ENCODE measurements at regions not wholly inside any gene's neighbourhood (a gene's known extent, or its start where the extent isn't known, plus 50 kb on each side); places are given as distances from the start of the nearest gene placed in this dataset.

GRCh38 chr1:70685300-70686286, 274.5 kb downstream of the CTH start:
- Mint-ChIP-seq H3K9me3 (no peaks in the 10 kb centered on the region), H3K36me3 (ENCODE audit: low read depth) (no peaks in the 10 kb centered on the region), H3K4me1 (ENCODE audit: low read depth) (no peaks in the 10 kb centered on the region), H3K27me3 (peaks cover 6% of the 10 kb centered on the region), H3K27ac (no peak overlapping the region), H3K4me3 (no peak overlapping the region)
- ChIA-PET POLR2A (no interaction called here), CTCF (no interaction called here)
- DNase-seq (peak in 8 of 14 experiments; percentile 3 to 57 (median 24)), ATAC-seq (ENCODE audit: poor library complexity) (peak; percentile 34)
- H3K27ac ChIP-seq (ENCODE audit: low read depth in 1 of 2, low read length in 2 of 2), result no peak overlapping the region
- H3K9me3 ChIP-seq (ENCODE audit: control insufficient read depth in 1 of 2, insufficient read depth in 1 of 2, low read length in 2 of 2), result no peaks in the 10 kb centered on the region
- no peaks in the 10 kb centered on the region for H3K36me3 ChIP-seq (ENCODE audit: insufficient read depth, low read length)
- intact Hi-C loops (cut with DNase I, micrococcal nuclease), result no loop called here
- peak; percentile 53 for TF ChIP-seq CTCF (IDR thresholded peaks at IDR 0.05)
- no peaks in the 10 kb centered on the region for H3K27me3 ChIP-seq (ENCODE audit: control insufficient read depth in 1 of 2, insufficient read depth in 2 of 2, low read length in 2 of 2)
- H3K4me1 ChIP-seq (ENCODE audit: insufficient read depth, low read length), result no peaks in the 10 kb centered on the region
- no peak overlapping the region for H3K4me3 ChIP-seq (ENCODE audit: low read length)

- H3K9me3 Mint-ChIP-seq, result no peaks in the 10 kb centered on the region
- H3K27ac Mint-ChIP-seq, result no peak overlapping the region
Observed at GRCh38 chr1:70688580-70688979, 277.5 kb downstream of the CTH start.

GRCh38 chr1:70706381-70707037, 295.4 kb downstream of the CTH start:
- no peak overlapping the region for H3K4me3 Mint-ChIP-seq

More at GRCh38 chr1:70688580-70688979, 277.5 kb downstream of the CTH start:
- intact Hi-C loops (cut with DNase I, micrococcal nuclease), result no loop called here
- H3K27ac ChIP-seq (ENCODE audit: low read depth in 1 of 2, low read length in 2 of 2), result no peak overlapping the region
- H3K27me3 Mint-ChIP-seq, result peaks cover 13% of the 10 kb centered on the region
- ATAC-seq (ENCODE audit: poor library complexity) (no peak), DNase-seq (no peak)
- CTCF ChIA-PET, result no interaction called here
- H3K4me3 ChIP-seq (ENCODE audit: low read length), result no peak overlapping the region
- POLR2A ChIA-PET, result no interaction called here
- TF ChIP-seq CTCF (IDR thresholded peaks at IDR 0.05), result no peak
- H3K4me1 Mint-ChIP-seq (ENCODE audit: low read depth), result no peaks in the 10 kb centered on the region
- no peaks in the 10 kb centered on the region for H3K4me1 ChIP-seq (ENCODE audit: insufficient read depth, low read length)
- no peaks in the 10 kb centered on the region for H3K36me3 Mint-ChIP-seq (ENCODE audit: low read depth)
- no peaks in the 10 kb centered on the region for H3K9me3 ChIP-seq (ENCODE audit: control insufficient read depth in 1 of 2, insufficient read depth in 1 of 2, low read length in 2 of 2)
- H3K36me3 ChIP-seq (ENCODE audit: insufficient read depth, low read length), result no peaks in the 10 kb centered on the region
- H3K27me3 ChIP-seq (ENCODE audit: control insufficient read depth in 1 of 2, insufficient read depth in 2 of 2, low read length in 2 of 2), result no peaks in the 10 kb centered on the region
- H3K4me3 Mint-ChIP-seq, result no peak overlapping the region

More at GRCh38 chr1:70706381-70707037, 295.4 kb downstream of the CTH start:
- Mint-ChIP-seq H3K4me1 (ENCODE audit: low read depth) (no peaks in the 10 kb centered on the region), H3K36me3 (ENCODE audit: low read depth) (no peaks in the 10 kb centered on the region), H3K27ac (no peak overlapping the region), H3K27me3 (peaks cover 12% of the 10 kb centered on the region), H3K9me3 (peaks cover 2% of the 10 kb centered on the region)
- ChIA-PET CTCF (no interaction called here), POLR2A (no interaction called here)
- ATAC-seq (ENCODE audit: poor library complexity) (no peak), DNase-seq (no peak)
- H3K9me3 ChIP-seq (ENCODE audit: control insufficient read depth in 1 of 2, insufficient read depth in 1 of 2, low read length in 2 of 2), result peaks cover 0 to 13% of the 10 kb centered on the region in 2 experiments
- no peaks in the 10 kb centered on the region for H3K27me3 ChIP-seq (ENCODE audit: control insufficient read depth in 1 of 2, insufficient read depth in 2 of 2, low read length in 2 of 2)
- no peak for TF ChIP-seq CTCF (IDR thresholded peaks at IDR 0.05)
- H3K4me3 ChIP-seq (ENCODE audit: low read length), result no peak overlapping the region
- no peaks in the 10 kb centered on the region for H3K4me1 ChIP-seq (ENCODE audit: insufficient read depth, low read length)
- H3K27ac ChIP-seq (ENCODE audit: low read depth in 1 of 2, low read length in 2 of 2), result no peak overlapping the region
- no peaks in the 10 kb centered on the region for H3K36me3 ChIP-seq (ENCODE audit: insufficient read depth, low read length)
- intact Hi-C loops (cut with DNase I, micrococcal nuclease), result no loop called here

Measured in CD4-positive, alpha-beta T cell (primary cell).